ENCODE measurements at regions not wholly inside any gene's neighbourhood (a gene's known extent, or its start where the extent isn't known, plus 50 kb on each side); places are given as distances from the start of the nearest gene placed in this dataset.

- TF ChIP-seq TAF1 (IDR thresholded peaks at IDR 0.05; ENCODE audit: borderline replicate concordance, insufficient read depth, low read length) (no peak), FOXP2 (optimal IDR thresholded peaks at IDR 0.05; ENCODE audit: borderline replicate concordance, extremely low read depth, extremely low read length, insufficient read depth) (no peak), SIN3A (IDR thresholded peaks at IDR 0.05; ENCODE audit: borderline replicate concordance, insufficient read depth, low read length) (no peak), REST (IDR thresholded peaks at IDR 0.05; ENCODE audit: insufficient read depth in 1 of 2, low read depth in 2 of 2, low read length in 2 of 2) (no peak), POLR2AphosphoS5 (IDR thresholded peaks at IDR 0.05; ENCODE audit: low read depth, low read length) (no peak)
These were observed 96.7 kb upstream of the MED13L start for GRCh38 chr12:116374207-116374606.

DNA sequence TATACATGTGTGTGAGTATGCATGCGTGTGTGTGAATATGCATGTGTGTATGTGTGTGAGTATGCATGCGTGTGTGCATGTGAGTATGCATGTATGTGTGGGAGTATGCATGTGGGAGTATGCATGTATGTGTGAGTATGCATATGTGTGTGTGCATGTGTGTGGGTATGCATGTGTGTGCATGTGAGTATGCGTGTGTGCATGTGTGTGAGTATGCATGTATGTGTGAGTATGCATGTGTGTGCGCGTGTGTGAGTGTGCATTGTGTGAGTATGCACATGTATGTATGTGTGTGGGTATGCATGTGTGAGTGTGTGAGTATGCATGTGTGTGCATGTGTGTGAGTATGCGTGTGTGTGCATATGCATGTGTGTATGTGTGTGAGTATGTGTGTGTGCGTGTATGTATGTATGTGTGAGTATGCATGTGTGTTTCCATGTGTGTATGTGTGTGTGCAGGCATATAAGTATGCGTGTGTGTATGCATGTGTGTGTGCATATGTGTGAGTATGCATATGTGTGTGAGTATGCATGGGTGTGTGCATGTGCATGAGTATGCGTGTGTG lies 97.9 kb upstream of the MED13L start:
- TF ChIP-seq TAF1 (IDR thresholded peaks at IDR 0.05; ENCODE audit: borderline replicate concordance, insufficient read depth, low read length) (no peak), SIN3A (IDR thresholded peaks at IDR 0.05; ENCODE audit: borderline replicate concordance, insufficient read depth, low read length) (no peak), FOXP2 (optimal IDR thresholded peaks at IDR 0.05; ENCODE audit: borderline replicate concordance, extremely low read depth, extremely low read length, insufficient read depth) (no peak), POLR2AphosphoS5 (IDR thresholded peaks at IDR 0.05; ENCODE audit: low read depth, low read length) (no peak), REST (IDR thresholded peaks at IDR 0.05; ENCODE audit: insufficient read depth in 1 of 2, low read depth in 2 of 2, low read length in 2 of 2) (no peak)

- no peak for TF ChIP-seq FOXP2 (optimal IDR thresholded peaks at IDR 0.05; ENCODE audit: borderline replicate concordance, extremely low read depth, extremely low read length, insufficient read depth)
- TF ChIP-seq REST (IDR thresholded peaks at IDR 0.05; ENCODE audit: insufficient read depth in 1 of 2, low read depth in 2 of 2, low read length in 2 of 2) = no peak
- no peak for TF ChIP-seq TAF1 (IDR thresholded peaks at IDR 0.05; ENCODE audit: borderline replicate concordance, insufficient read depth, low read length)
- no peak for TF ChIP-seq POLR2AphosphoS5 (IDR thresholded peaks at IDR 0.05; ENCODE audit: low read depth, low read length)
- no peak for TF ChIP-seq SIN3A (IDR thresholded peaks at IDR 0.05; ENCODE audit: borderline replicate concordance, insufficient read depth, low read length)
These were observed 99.1 kb upstream of the MED13L start for GRCh38 chr12:116376354-116377193.

DNA sequence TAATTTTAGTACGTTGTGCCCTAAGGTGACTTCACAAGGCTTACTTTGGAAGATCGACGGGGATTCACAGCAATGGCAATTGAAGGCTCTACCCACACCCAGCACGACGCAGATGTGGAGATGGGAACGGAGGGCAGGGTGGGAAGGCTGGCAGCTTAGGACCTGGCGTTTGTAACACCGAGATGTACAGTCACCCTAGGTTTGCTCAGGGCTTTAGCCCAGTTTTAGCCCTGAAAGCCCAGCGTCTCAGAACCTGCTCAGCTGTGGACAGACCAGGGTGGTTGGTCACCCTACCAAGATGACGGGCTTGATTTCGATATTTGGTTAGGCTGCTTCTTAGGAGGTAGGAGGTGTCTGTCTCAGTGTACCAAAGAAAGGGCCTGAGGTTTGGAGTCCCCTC lies 100.5 kb upstream of the MED13L start:
- TF ChIP-seq SIN3A (IDR thresholded peaks at IDR 0.05; ENCODE audit: borderline replicate concordance, insufficient read depth, low read length) = no peak
- no peak for TF ChIP-seq POLR2AphosphoS5 (IDR thresholded peaks at IDR 0.05; ENCODE audit: low read depth, low read length)
- TF ChIP-seq TAF1 (IDR thresholded peaks at IDR 0.05; ENCODE audit: borderline replicate concordance, insufficient read depth, low read length) = no peak

DNA sequence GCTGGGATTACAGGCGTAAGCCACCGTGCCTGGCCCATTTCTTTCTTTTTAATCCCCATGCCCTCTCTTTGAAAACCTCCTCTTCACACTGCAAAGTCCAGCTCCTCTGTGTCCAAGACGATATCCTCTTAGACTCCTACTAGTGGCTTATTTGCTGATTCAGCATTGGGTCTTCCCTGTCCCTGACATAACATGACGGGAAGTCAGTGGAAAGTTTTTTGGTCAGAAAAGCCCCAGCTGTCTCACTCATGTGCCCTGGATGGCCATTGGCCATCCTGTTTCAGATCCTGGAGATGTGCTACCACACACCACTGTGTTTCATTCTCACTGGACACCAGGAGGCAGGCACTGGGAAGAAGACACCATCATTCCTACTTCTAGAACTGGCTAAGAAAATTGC lies 102.6 kb upstream of the MED13L start:
- TF ChIP-seq REST (IDR thresholded peaks at IDR 0.05; ENCODE audit: insufficient read depth in 1 of 2, low read depth in 2 of 2, low read length in 2 of 2) = no peak

Measured in PFSK-1 (cell line).